B cell (primary cell): ENCODE measurements at regions not wholly inside any gene's neighbourhood (a gene's known extent, or its start where the extent isn't known, plus 50 kb on each side); places are given as distances from the start of the nearest gene placed in this dataset.

ENCODE experiments used
- ATAC-seq: fragments of 200-7000 bp; cut with Tn5 transposase; one replicate; pipeline ENCODE4 v1.10.0; 2021; ENCODE audit warnings: low read depth, mild to moderate bottlenecking, moderate number of reproducible peaks, moderate library complexity
- CTCF ChIA-PET: fragments of 350-600 bp; sonication (Branson Sonifier 250); formaldehyde crosslinking; loops from one replicate; lab custom pipeline; 2021; ENCODE audit warnings: antibody characterized with exemption, inconsistent platforms; lab: Charles Lee
- POLR2A ChIA-PET: fragments of 350-600 bp; sonication (Branson Sonifier 250); formaldehyde crosslinking; loops from one replicate; lab custom pipeline; 2021; ENCODE audit warnings: antibody characterized with exemption; lab: Charles Lee
- DNase-seq: peaks from one replicate; pipeline ENCODE4 v3.0.0; 2013
- H2AFZ ChIP-seq: 2 replicates; pipeline ENCODE4 v1.6.1; 2012; ENCODE audit warnings: mild to moderate bottlenecking, low read depth, low read length; ENCODE audit not compliant: insufficient read depth, poor library complexity, severe bottlenecking
- H3K27ac ChIP-seq, 2 donors: 1 replicate in 1 of 2; 2 replicates in 1 of 2; pipeline ENCODE4 v1.5.1; 2012 to 2013; ENCODE audit warnings: low read length in 2 of 2, mild to moderate bottlenecking in 2 of 2, moderate library complexity in 1 of 2
- H3K27me3 ChIP-seq, 4 experiments: fragments of 200-600 bp in 1 of 4; sonication (generic) in 1 of 4; replicated peaks in 1 of 4; 1 replicate in 2 of 4; 2 replicates in 2 of 4; pipeline versions ENCODE4 v1.6.1 to v1.7.0; 2013 to 2016; ENCODE audit warnings: low read length in 3 of 4, mild to moderate bottlenecking in 2 of 4, mixed read lengths in 1 of 4, moderate library complexity in 1 of 4; ENCODE audit not compliant: insufficient read depth in 4 of 4, control insufficient read depth in 3 of 4; ENCODE audit errors: control extremely low read depth in 1 of 4
- H3K36me3 ChIP-seq, 2 experiments: replicated peaks in 1 of 2; 1 replicate in 1 of 2; 2 replicates in 1 of 2; pipeline versions ENCODE4 v1.6.1 to v1.7.1; 2013; ENCODE audit warnings: low read length in 1 of 2; ENCODE audit not compliant: insufficient read depth in 2 of 2, control insufficient read depth in 1 of 2; ENCODE audit errors: control extremely low read depth in 1 of 2, extremely low read depth in 1 of 2
- H3K4me1 ChIP-seq, 2 donors: fragments of 200-600 bp in 1 of 2; sonication (generic) in 1 of 2; 1 replicate in 1 of 2; 2 replicates in 1 of 2; pipeline versions ENCODE4 v1.5.1 to v1.6.1; 2013 to 2017; ENCODE audit warnings: low read length in 2 of 2; ENCODE audit not compliant: control insufficient read depth in 2 of 2, insufficient read depth in 2 of 2
- H3K4me2 ChIP-seq: replicated peaks from 2 replicates; pipeline ENCODE3; 2012; ENCODE audit warnings: mild to moderate bottlenecking, low read depth, low read length; ENCODE audit not compliant: poor library complexity, severe bottlenecking
- H3K4me3 ChIP-seq, 5 experiments: fragments of 200-600 bp in 1 of 5; sonication (generic) in 1 of 5; 1 replicate in 3 of 5; 2 replicates in 2 of 5; pipeline versions ENCODE4 v1.5.1 to v1.7.0; 2011 to 2016; ENCODE audit warnings: low read length in 4 of 5, mild to moderate bottlenecking in 4 of 5, low read depth in 2 of 5, control low read depth in 1 of 5, moderate library complexity in 1 of 5; ENCODE audit not compliant: insufficient read depth in 1 of 5; ENCODE audit errors: control extremely low read depth in 1 of 5, extremely low read depth in 1 of 5
- H3K79me2 ChIP-seq: fragments of 200-600 bp; sonication (generic); one replicate; pipeline ENCODE4 v1.6.0; 2016; ENCODE audit warnings: low read length; ENCODE audit not compliant: control insufficient read depth, insufficient read depth
- H3K9ac ChIP-seq: fragments of 200-600 bp; sonication (generic); 2 replicates; pipeline ENCODE4 v1.6.1; 2017; ENCODE audit warnings: mild to moderate bottlenecking, low read length, moderate library complexity
- H3K9me3 ChIP-seq, 3 donors: one replicate each; pipeline versions ENCODE4 v1.6.1 to v1.7.1; 2013; ENCODE audit warnings: low read length in 2 of 3; ENCODE audit not compliant: control insufficient read depth in 2 of 3, insufficient read depth in 1 of 3; ENCODE audit errors: control extremely low read depth in 1 of 3
- H4K20me1 ChIP-seq: 2 replicates; pipeline ENCODE4 v1.6.0; 2012; ENCODE audit warnings: mild to moderate bottlenecking, low read length; ENCODE audit not compliant: insufficient read depth, control insufficient read depth, poor library complexity, severe bottlenecking
- H3K27ac Mint-ChIP-seq: one replicate; pipeline ENCODE4 v1.8.0; 2021; ENCODE audit warnings: mixed read lengths
- H3K27me3 Mint-ChIP-seq: one replicate; pipeline ENCODE4 v1.8.0; 2021; ENCODE audit warnings: mixed read lengths
- H3K4me1 Mint-ChIP-seq: one replicate; pipeline ENCODE4 v1.8.0; 2021; ENCODE audit warnings: mixed read lengths
- H3K4me3 Mint-ChIP-seq: one replicate; pipeline ENCODE4 v1.8.0; 2021; ENCODE audit warnings: mixed read lengths
- H3K9me3 Mint-ChIP-seq: one replicate; pipeline ENCODE4 v1.8.0; 2022; ENCODE audit warnings: mixed read lengths; ENCODE audit not compliant: insufficient read depth
- CTCF ChIP-seq: fragments of 200-600 bp; IDR thresholded peaks from one replicate; pipeline ENCODE4 v1.8.0; 2022; ENCODE audit warnings: antibody characterized with exemption, mild to moderate bottlenecking
- EZH2 ChIP-seq: IDR thresholded peaks from 2 replicates; pipeline ENCODE4 v1.6.1; 2012; ENCODE audit warnings: borderline replicate concordance, low read depth, mild to moderate bottlenecking, moderate library complexity, low read length; ENCODE audit not compliant: insufficient read depth, poor library complexity, severe bottlenecking
- WGBS: methylation state at CpG from one replicate; pipeline ENCODE4 v1.1.5; 2013; ENCODE audit warnings: missing lambda C conversion rate; ENCODE audit not compliant: insufficient coverage; 5-methylcytosine and 5-hydroxymethylcytosine counted together
- intact Hi-C: fragments of 100-400 bp; cut with micrococcal nuclease; formaldehyde crosslinking; loops from one replicate; pipeline ENCODE4 v1.10.0; 2022

- Histone ChIP-seq H3K4me3 (no peak overlapping the region), H3K9me3 (peaks cover 0 to 5% (median 0%) of the 10 kb centered on the region in 3 donors), H3K4me1 (no peaks in the 10 kb centered on the region), H2AFZ (no peak overlapping the region), H3K4me2 (no peak overlapping the region), H4K20me1 (no peaks in the 10 kb centered on the region), H3K27ac (no peak overlapping the region), H3K27me3 (peaks cover 0 to 8% (median 4%) of the 10 kb centered on the region in 4 experiments), H3K79me2 (no peaks in the 10 kb centered on the region), H3K36me3 (no peaks in the 10 kb centered on the region), H3K9ac (no peak overlapping the region)
- peaks cover 49% of the 10 kb centered on the region for H3K27me3 Mint-ChIP-seq
- DNase-seq (no peak), ATAC-seq (no peak)
- TF ChIP-seq CTCF (no peak), EZH2 (no peak)
- H3K4me3 Mint-ChIP-seq: no peak overlapping the region
- no peaks in the 10 kb centered on the region for H3K4me1 Mint-ChIP-seq
- no peak overlapping the region for H3K27ac Mint-ChIP-seq
- ChIA-PET CTCF (no interaction called here), POLR2A (no interaction called here)
- intact Hi-C loops: no loop called here
- H3K9me3 Mint-ChIP-seq: no peaks in the 10 kb centered on the region
Observed at GRCh38 chr5:54917323-54917722, 68.1 kb downstream of the ESM1 start.

GRCh38 chr5:54915466-54916027 lies 69.8 kb downstream of the ESM1 start:
- no peak overlapping the region for H3K4me3 Mint-ChIP-seq
- WGBS: no CpG with 5 or more reads among the region's 3 CpGs
- TF ChIP-seq CTCF: no peak
- no peak for TF ChIP-seq EZH2
- no peak overlapping the region for H2AFZ ChIP-seq
- POLR2A ChIA-PET: no interaction called here
- CTCF ChIA-PET: no interaction called here
- no peaks in the 10 kb centered on the region for H3K79me2 ChIP-seq
- no peak overlapping the region for H3K4me2 ChIP-seq
- peaks cover 57% of the 10 kb centered on the region for H3K27me3 Mint-ChIP-seq
- no peak overlapping the region for H3K9ac ChIP-seq
- H3K27ac Mint-ChIP-seq: no peak overlapping the region
- H3K4me1 Mint-ChIP-seq: no peaks in the 10 kb centered on the region
- peaks cover 0 to 5% (median 0%) of the 10 kb centered on the region in 3 donors for H3K9me3 ChIP-seq
- DNase-seq: no peak
- no peaks in the 10 kb centered on the region for H3K36me3 ChIP-seq
- H3K9me3 Mint-ChIP-seq: no peaks in the 10 kb centered on the region
- intact Hi-C loops: no loop called here
- H3K4me1 ChIP-seq: no peaks in the 10 kb centered on the region
- H3K27ac ChIP-seq: no peak overlapping the region
- H4K20me1 ChIP-seq: no peaks in the 10 kb centered on the region
- no peak for ATAC-seq
- H3K27me3 ChIP-seq: peaks cover 0 to 8% (median 4%) of the 10 kb centered on the region in 4 experiments
- H3K4me3 ChIP-seq: no peak overlapping the region
